BJ (cell line): ENCODE measurements at regions not wholly inside any gene's neighbourhood (a gene's known extent, or its start where the extent isn't known, plus 50 kb on each side); places are given as distances from the start of the nearest gene placed in this dataset.
"Not testable (repeated sequence)": the region's sequence is repeated elsewhere in the genome, so short reads cannot be mapped to it uniquely, and the experiment has no call there.

Source experiments
- CTCF ChIA-PET: fragments of 350-600 bp; formaldehyde crosslinking; extraction: SDS; loops from one replicate; lab custom pipeline; 2021; ENCODE audit warnings: antibody characterized with exemption, inconsistent platforms; lab: Yijun Ruan, JAX
- POLR2A ChIA-PET: fragments of 300-600 bp; sonication (Branson Sonifier 250); formaldehyde crosslinking; extraction: SDS; loops from one replicate; lab custom pipeline; 2021; ENCODE audit warnings: antibody characterized with exemption; lab: Charles Lee
- DNase-seq: peaks from one replicate; pipeline ENCODE4 v3.0.0-alpha.2; 2011; ENCODE audit warnings: low read depth
- H3K27me3 ChIP-seq: 2 replicates; pipeline ENCODE4 v1.6.0; 2011; ENCODE audit warnings: low read length; ENCODE audit not compliant: control insufficient read depth, insufficient read depth
- H3K36me3 ChIP-seq: 2 replicates; pipeline ENCODE4 v1.5.1; 2011; ENCODE audit warnings: low read length; ENCODE audit not compliant: control insufficient read depth, insufficient read depth
- H3K4me3 ChIP-seq: 2 replicates; pipeline ENCODE4 v1.5.1; 2011; ENCODE audit warnings: low read depth, mild to moderate bottlenecking, control low read depth, low read length
- CTCF ChIP-seq: IDR thresholded peaks from 2 replicates; pipeline ENCODE4 v1.5.1; 2011; ENCODE audit warnings: low read depth, mild to moderate bottlenecking, control low read depth, inconsistent platforms, low read length, moderate library complexity; ENCODE audit not compliant: insufficient read depth

- TF ChIP-seq CTCF, result no peak
- ChIA-PET CTCF (interaction anchor here (0.6 kb wide), 1 partner anchor 167 kb away, joined by 5 read pairs; no protein-coding TSS in a partner anchor), POLR2A (no interaction called here)
- no peaks in the 10 kb centered on the region for H3K36me3 ChIP-seq
- H3K27me3 ChIP-seq, result no peaks in the 10 kb centered on the region
- H3K4me3 ChIP-seq, result no peak overlapping the region
- DNase-seq, result no peak
Measured at GRCh38 chr14:83711046-83711445, 1818.9 kb upstream of the FLRT2 start.

DNA sequence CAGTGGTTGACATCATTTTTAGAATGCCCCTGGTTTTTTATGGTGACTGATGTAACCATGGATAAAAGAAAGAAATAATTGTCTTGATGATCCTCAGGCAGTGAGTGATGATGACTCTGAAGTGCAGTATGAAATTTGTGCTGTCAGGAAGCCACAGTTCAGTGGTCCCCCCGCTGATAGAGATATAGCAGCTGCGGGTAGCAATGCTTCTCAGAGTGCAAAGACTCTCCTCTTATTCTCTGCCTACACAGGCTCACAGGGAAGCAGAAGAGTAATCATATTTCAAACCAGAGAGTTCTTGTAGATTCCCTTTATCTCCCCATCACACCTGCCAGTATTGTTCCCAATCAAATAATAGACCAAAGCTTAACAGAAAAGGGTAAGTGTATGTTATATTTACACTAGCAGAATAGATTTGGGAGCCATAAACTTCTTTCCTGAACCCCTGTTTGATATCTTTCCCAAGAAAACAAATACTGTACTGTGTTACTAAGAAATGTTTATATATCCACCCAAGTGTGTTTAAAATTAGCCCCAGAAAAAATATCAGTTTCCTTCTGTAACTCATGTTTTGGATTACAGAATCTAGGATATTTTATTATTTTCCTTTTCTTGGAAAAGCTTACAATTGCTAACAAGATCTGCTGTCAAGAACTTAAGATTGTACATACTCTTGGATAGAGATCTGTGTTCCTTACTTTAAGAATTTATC is 1817.4 kb upstream of the FLRT2 start:
- CTCF ChIA-PET, result no interaction called here
- no peak for TF ChIP-seq CTCF

GRCh38 chr14:83713732-83714131 is 1816.2 kb upstream of the FLRT2 start:
- CTCF ChIA-PET, result no interaction called here
- no peaks in the 10 kb centered on the region for H3K27me3 ChIP-seq
- no peak for DNase-seq
- POLR2A ChIA-PET, result no interaction called here
- TF ChIP-seq CTCF, result no peak
- H3K4me3 ChIP-seq, result no peak overlapping the region
- no peaks in the 10 kb centered on the region for H3K36me3 ChIP-seq

More for the DNA sequence above, 1817.4 kb upstream of the FLRT2 start:
- H3K27me3 ChIP-seq, result no peaks in the 10 kb centered on the region
- POLR2A ChIA-PET, result no interaction called here
- no peak for DNase-seq
- no peaks in the 10 kb centered on the region for H3K36me3 ChIP-seq
- no peak overlapping the region for H3K4me3 ChIP-seq

- H3K4me3 ChIP-seq, result no peak overlapping the region
- no peak for DNase-seq
- ChIA-PET POLR2A (no interaction called here), CTCF (no interaction called here)
- no peaks in the 10 kb centered on the region for H3K36me3 ChIP-seq
- no peak for TF ChIP-seq CTCF
- H3K27me3 ChIP-seq, result no peaks in the 10 kb centered on the region
Measured at GRCh38 chr14:83714151-83714550, 1815.8 kb upstream of the FLRT2 start.

- POLR2A ChIA-PET, DNase-seq: not testable (repeated sequence)
- CTCF ChIA-PET, result interaction anchor here (0.9 kb wide), 1 partner anchor 8 kb away, joined by 3 read pairs; no protein-coding TSS in a partner anchor
Measured at GRCh38 chr14:83719435-83719834, 1810.5 kb upstream of the FLRT2 start.

GRCh38 chr14:83733670-83734069 is 1796.3 kb upstream of the FLRT2 start:
- no peak for TF ChIP-seq CTCF
- H3K36me3 ChIP-seq, result no peaks in the 10 kb centered on the region
- no peaks in the 10 kb centered on the region for H3K27me3 ChIP-seq
- no peak for DNase-seq
- ChIA-PET POLR2A (no interaction called here), CTCF (no interaction called here)
- H3K4me3 ChIP-seq, result no peak overlapping the region

More at GRCh38 chr14:83719435-83719834, 1810.5 kb upstream of the FLRT2 start:
- not testable (repeated sequence) for H3K36me3 ChIP-seq, H3K27me3 ChIP-seq, H3K4me3 ChIP-seq
